HFF-Myc (cell line): ENCODE measurements at regions not wholly inside any gene's neighbourhood (a gene's known extent, or its start where the extent isn't known, plus 50 kb on each side); places are given as distances from the start of the nearest gene placed in this dataset.
"Not testable (repeated sequence)": the region's sequence is repeated elsewhere in the genome, so short reads cannot be mapped to it uniquely, and the experiment has no call there.

Experiments used
- DNase-seq: peaks from one replicate; pipeline ENCODE4 v3.0.0-alpha.2; 2011; ENCODE audit warnings: low read depth; ENCODE audit errors: extremely low read depth
- H3K4me3 ChIP-seq: replicated peaks from 2 replicates; pipeline ENCODE4 v1.5.1; 2011; ENCODE audit warnings: low read depth, mild to moderate bottlenecking, control low read depth, low read length
- TF ChIP-seq, protein P1 (sequence below): IDR thresholded peaks from 2 replicates; pipeline ENCODE4 v1.5.1; 2012; ENCODE audit warnings: mild to moderate bottlenecking, low read depth, low read length, control low read depth; ENCODE audit errors: missing control alignments

DNA sequence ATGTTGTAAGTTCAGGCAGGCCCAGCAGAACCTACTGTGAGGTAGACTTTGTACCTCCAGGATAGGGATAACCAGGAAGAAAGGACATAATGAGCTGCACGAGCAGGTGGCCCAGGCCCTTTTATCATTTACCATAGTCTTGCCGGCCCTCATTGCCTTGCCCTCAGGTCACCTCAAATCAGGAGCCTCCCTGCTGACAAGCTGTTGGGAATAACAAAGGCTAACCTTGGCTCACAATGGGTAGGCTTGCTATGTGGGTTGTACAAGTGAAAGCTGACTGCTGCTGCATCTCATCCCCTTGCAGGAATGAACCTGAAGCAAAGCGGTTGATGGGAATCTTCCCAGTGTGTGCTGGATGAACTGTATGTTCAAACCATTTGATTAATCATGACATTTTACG is 159.5 kb upstream of the ACTBL2 start:
- DNase-seq = no peak
- TF ChIP-seq, protein P1, sequence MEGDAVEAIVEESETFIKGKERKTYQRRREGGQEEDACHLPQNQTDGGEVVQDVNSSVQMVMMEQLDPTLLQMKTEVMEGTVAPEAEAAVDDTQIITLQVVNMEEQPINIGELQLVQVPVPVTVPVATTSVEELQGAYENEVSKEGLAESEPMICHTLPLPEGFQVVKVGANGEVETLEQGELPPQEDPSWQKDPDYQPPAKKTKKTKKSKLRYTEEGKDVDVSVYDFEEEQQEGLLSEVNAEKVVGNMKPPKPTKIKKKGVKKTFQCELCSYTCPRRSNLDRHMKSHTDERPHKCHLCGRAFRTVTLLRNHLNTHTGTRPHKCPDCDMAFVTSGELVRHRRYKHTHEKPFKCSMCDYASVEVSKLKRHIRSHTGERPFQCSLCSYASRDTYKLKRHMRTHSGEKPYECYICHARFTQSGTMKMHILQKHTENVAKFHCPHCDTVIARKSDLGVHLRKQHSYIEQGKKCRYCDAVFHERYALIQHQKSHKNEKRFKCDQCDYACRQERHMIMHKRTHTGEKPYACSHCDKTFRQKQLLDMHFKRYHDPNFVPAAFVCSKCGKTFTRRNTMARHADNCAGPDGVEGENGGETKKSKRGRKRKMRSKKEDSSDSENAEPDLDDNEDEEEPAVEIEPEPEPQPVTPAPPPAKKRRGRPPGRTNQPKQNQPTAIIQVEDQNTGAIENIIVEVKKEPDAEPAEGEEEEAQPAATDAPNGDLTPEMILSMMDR = no peak
- no peak overlapping the region for H3K4me3 ChIP-seq

DNA sequence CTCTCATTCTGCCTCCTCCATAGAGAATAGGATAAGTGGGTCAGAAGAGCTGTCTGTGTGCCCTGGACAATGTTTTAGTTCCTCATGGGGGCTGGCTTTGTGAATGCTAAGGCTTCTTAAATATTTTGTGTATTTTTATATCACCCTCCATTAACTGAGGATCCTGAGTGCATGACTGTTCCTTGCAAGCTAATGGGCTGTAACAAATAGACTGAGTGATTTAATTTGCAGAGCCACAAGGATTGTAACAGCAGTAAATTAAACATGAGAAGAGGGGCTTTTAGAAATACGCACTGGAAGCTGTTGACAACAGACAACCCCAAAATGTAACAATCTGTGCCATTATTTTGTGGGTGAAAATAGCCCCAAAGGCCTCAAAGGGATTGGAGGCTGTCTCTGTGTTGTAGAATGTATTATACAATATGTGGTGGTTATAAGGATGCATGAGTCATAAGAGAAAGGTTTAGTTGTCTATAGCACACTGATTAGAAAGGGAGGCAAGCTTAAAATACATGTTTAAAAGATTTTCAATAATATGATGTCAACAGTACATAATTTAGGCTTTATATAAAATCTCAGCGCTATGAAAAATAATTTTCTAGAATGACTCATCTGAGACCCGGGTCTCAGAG is 152.7 kb upstream of the ACTBL2 start:
- TF ChIP-seq, protein P1 = no peak
- no peak for DNase-seq
- H3K4me3 ChIP-seq = no peak overlapping the region

DNA sequence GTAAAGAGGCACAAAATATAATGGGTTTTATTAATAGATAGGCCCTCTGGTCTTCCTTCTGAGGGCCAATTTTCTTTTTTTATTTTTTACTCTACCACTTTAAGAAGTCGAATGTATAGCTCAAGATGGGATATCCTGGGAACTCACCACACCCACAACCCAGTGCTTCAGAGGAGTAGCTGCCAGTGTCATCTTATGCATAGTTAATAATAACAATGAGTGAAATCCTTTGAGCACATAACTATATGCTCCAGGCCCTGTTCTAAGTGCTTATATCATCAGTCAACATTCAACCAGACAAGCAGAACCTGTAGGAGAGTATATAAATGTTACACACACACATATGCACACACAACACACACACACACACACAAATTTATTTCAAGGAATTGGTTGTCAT is 150.3 kb upstream of the ACTBL2 start:
- DNase-seq = no peak
- H3K4me3 ChIP-seq = no peak overlapping the region
- TF ChIP-seq, protein P1 = no peak

DNA sequence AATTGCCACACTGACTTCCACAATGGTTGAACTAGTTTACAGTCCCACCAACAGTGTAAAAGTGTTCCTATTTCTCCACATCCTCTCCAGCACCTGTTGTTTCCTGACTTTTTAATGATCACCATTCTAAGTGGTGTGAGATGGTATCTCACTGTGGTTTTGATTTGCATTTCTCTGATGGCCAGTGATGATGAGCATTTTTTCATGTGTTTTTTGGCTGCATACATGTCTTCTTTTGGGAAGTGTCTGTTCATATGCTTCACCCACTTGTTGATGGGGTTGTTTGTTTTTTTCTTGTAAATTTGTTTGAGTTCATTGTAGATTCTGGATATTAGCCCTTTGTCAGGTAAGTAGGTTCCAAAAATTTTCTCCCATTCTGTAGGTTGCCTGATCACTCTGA is 148.5 kb upstream of the ACTBL2 start:
- not testable (repeated sequence) for DNase-seq, H3K4me3 ChIP-seq

DNA sequence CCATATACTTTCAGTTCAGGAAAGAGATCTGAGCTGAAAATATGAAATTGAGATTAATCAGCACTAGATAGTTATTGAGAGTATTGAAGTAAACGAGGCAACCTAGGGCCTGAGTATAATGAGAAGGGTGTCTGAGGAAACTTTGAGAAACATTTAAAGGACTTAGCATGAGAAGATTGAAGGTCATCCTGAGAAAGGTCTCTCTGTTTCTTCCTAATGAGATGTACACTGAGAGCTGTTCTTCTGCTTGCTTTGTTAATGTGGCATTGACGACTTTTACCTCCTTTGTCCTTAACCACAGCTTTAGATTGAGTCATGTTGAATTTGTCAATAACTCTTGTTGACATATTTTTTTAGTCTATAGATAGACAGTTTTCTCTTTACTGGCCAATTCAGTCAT is 145.1 kb upstream of the ACTBL2 start:
- TF ChIP-seq, protein P1 = no peak
- H3K4me3 ChIP-seq = no peak overlapping the region
- no peak for DNase-seq

DNA sequence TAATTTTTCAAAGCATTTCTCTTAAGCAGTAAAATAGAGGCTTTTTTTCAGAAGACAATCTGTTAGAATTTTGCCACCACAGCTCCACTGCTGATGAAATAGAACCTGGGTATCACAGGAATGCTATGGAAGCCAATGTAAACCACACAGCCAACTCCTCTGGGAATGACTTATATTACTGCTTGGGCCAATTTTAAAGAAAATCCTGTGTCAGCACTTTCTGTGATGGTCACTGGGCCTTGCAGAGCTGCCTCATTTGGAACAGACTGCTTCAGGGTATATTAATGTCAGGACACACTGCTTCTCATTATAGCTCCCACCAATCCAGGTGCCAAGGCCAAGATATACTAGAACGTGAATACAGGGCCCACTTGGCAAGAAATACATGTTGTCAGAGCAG is 144.1 kb upstream of the ACTBL2 start:
- no peak for DNase-seq
- TF ChIP-seq, protein P1 = no peak
- no peak overlapping the region for H3K4me3 ChIP-seq

DNA sequence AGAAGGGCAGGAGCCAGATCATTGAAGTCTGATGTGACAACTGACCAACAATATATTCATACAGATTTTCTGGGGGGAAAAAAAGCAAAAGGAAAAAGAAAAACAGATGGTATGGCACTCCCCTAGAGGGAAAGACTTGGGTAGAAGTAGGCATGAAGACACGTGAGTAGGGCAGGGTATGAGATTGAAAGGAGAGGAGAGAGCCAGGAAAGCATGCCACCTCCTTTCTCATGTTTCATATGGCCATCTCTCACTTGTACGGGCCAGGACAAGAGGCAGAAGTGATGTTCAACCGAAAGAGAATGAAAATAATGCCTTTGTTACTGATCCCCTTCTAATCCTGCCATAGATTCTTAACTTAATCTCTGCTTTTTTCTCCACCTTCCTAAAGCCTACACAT is 139.0 kb upstream of the ACTBL2 start:
- DNase-seq = no peak
- no peak overlapping the region for H3K4me3 ChIP-seq
- TF ChIP-seq, protein P1 = no peak
